Activated CD4-positive, alpha-beta T cell treated with anti-CD3 and anti-CD28 coated beads, Interleukin-2, Interleukin-4, amounts not matched to agents 100 ng/mL and 50 ng/mL, durations not matched to agents 16 hours and 8 hours (primary cell): ENCODE measurements at regions not wholly inside any gene's neighbourhood (a gene's known extent, or its start where the extent isn't known, plus 50 kb on each side); places are given as distances from the start of the nearest gene placed in this dataset.
"Not testable (repeated sequence)": the region's sequence is repeated elsewhere in the genome, so short reads cannot be mapped to it uniquely, and the experiment has no call there.

Experiments used
- DNase-seq: peaks from one replicate; pipeline ENCODE4 v3.0.0-alpha.2; 2020; ENCODE audit warnings: low spot score

- DNase-seq = not testable (repeated sequence)
Observed at GRCh38 chr21:8464403-8465152, 2056.8 kb upstream of the TPTE start.

DNA sequence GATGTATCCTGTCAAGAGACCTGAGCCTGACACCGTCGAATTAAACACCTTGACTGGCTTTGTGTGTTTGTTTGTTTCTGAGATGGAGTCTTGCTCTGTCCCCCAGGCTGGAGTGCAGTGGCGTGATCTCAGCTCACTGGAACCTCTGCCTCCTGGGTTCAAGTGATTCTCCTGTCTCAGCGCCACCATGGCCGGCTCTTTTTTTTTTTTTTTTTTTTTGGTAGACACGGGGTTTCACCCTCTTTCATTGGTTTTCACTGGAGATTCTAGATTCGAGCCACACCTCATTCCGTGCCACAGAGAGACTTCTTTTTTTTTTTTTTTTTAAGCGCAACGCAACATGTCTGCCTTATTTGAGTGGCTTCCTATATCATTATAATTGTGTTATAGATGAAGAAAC lies 2054.7 kb upstream of the TPTE start:
- DNase-seq = not testable (repeated sequence)
